Ramos (cell line): ENCODE measurements at regions not wholly inside any gene's neighbourhood (a gene's known extent, or its start where the extent isn't known, plus 50 kb on each side); places are given as distances from the start of the nearest gene placed in this dataset.

Experiments
- in situ Hi-C: fragments of 300-500 bp; cut with MboI; formaldehyde crosslinking; loops from one replicate; pipeline ENCODE4 v1.14.3; 2022; ENCODE audit warnings: low sequenced_read_pairs; ENCODE audit not compliant: unreplicated experiment

DNA sequence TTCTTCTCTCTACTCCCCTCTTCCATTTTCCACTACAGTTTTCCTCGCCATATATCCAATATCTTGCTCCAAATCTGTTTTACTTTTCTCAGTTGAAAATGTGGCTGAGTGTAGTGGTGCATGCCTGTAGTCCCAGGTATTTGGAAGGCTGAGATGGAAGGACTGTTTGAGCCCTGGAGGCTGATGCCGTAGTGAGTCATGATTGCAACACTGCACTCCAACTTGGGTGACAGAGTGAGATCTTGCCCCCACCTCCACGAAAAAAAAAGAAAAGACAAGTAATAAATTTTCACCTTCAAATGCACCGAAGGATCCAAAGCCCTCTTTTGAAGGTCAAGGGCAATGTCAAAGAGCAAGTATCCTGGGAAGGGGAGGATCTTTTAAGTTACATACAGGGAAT is 592.3 kb downstream of the TMEM114 start:
- in situ Hi-C loops = no loop called here

DNA sequence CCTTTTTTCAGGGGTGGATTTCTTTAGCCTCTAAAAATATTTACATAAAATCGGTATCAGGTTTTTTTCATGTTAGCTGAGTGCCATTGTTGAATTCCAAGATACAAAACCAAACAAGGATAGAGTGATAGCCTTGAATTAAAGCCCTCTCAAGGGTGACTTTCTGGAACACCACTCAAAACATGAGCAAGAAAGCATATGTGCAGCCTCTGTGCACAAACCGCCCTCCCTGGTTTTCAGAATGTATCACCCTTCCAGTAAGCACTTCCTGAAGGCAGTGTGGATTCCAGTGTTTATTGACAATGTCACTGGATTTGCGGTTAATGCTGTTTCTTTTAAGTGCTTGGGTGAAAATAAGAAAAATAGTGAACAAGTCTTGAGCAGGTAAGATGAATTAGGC is 597.7 kb downstream of the TMEM114 start:
- in situ Hi-C loops = no loop called here

DNA sequence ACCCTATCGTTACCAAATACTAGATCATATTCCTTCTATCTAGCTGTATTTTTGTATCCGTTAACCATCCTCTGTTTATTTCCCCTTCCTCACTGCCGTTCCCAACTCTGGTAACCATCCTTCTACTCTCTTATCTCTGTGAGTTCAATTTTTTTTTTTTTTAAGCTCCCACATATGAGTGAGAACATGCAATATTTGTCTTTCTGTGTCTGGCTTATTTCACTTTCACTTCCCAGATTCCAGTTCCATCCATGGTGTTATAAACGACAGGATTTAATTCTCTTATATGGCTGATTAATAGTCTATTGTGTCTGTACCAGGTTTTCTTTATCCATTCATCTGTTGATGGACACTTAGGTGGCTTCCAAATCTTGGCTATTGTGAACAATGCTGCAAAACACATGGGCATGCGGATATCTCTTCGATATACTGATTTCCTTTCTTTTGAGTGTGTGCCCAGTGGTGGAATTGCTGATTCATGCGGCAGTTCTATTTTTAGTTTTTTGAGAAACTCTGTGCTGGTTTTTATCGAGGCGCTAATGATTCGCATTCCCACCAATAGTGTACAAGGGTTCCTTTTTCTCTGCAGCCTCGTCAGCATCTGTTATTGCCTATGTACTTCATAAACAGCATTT is 599.6 kb downstream of the TMEM114 start:
- in situ Hi-C loops = no loop called here

DNA sequence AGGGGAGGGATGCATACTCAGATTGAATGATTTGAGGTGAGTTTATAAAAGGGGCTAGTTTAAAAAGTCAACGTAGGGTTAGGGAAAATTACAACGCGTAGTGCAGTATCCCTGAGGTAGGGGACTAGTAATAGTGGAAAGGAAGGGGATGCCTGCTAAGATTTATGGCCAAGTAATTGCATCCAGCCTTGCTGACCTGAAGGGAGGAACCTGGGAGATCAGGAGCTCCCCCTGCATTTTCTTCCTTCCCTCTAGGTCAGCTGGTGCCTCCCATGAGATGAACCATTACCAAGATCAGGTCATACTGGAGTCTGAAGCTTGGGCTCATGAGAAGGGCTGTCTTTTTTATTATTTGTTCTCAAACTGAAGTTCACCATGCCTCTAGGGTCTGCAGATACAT is 606.6 kb downstream of the TMEM114 start:
- in situ Hi-C loops = no loop called here

DNA sequence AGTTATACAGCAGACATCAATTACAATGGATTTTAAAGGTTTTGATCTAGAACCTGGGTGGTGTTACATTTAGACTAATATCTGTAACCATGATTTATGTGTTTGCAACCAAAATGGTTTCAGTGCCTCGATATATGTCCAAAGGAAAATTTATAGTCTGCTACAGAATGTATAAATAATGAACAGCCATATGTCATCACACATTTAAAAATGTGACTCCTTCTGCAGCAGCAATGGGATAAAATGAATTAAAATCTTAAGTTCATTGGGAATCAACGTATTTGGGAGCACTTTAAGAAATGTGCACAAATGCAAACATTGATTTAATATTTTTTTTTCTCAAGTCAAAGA is 610.2 kb downstream of the TMEM114 start:
- in situ Hi-C loops = no loop called here

DNA sequence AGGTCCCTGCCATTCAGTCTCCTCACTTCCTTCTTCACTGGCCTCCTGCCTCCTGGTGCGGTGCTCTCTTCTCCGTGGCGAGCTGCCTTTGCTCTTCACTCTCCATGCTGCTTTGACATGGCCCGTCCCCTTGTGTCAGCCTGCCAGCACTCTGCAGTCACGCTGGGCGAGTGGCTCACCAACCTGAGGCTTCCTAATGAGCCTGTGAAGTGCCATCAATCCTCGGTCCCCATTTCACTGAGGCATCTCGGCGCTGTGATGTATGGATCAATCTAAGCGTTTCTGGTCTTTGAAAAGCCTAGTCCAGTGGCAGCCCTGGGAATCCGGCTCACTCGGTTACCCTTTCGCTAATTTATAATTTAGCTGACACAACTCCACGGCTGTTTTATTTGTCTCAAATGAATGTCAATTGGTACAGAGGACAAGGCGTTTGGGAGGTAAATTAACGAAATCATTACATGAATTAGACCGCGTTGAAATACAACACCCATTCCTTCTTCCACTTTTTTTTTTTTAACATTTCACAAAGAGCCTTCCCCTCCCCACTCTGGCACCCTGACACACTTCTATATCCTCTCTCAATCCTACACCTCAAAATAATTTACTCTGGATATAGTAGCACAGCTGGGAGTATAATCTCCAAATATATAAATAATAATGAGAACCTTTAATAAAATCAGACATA is 610.7 kb downstream of the TMEM114 start:
- in situ Hi-C loops = no loop called here

DNA sequence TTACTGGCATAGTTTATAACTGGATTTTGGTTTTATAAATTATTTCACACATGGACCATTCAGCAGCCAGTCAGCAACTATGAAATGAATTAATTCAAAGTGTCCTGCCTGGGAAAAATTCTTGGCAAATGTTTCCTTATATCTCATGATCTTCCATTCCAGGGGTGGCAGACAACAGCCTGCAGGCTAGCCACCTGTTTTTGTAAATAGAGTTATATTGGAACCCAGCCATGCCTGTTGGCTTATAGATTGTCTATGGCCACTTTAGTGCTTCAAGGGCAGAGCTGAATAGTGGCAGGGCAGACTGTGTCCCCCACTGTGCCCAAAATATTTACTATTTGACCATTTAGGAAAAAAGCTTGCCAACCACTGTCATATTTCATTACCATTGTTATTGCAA is 613.7 kb downstream of the TMEM114 start:
- in situ Hi-C loops = no loop called here

DNA sequence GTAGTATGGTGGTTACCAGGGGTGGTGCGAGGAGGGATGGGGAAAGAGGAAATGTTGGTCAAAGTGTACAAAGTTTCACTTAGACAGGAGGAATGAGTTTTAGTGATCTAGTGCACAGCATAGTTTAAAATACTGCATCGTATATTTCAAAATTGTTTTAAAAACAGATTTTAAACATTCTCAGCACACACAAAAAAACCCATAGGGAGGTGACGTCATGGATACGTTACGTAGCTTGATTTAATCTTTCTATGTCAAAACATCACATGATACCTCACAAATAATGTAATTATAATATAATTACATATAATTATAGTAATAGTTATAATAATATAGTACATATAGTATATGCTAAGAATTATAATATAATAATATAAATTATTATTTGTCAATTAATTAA is 614.2 kb downstream of the TMEM114 start:
- in situ Hi-C loops = no loop called here

DNA sequence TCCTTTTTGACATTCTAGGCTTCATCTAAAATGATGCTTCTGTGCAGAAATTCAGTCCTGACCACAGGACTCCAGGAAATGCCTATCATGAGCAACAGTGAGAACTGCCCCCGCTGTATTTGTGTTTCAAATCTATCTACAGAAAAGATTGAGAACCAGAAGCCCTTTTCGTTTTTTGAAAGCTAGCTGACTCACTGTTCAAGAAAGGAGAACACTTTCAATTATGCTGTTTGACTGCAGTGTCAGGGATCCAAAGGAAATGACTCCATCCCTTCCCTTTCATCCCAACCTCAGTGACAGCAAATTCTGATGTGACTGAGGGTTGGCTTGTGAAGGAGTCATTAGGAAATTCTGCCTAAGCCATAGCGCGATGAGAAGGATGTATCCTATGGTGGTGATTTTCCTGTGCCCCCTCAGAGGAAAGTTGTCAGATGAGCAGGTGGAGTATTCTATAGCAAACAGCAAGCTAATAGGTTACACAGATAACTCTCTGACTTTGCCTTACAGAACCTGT is 622.3 kb downstream of the TMEM114 start:
- in situ Hi-C loops = no loop called here

DNA sequence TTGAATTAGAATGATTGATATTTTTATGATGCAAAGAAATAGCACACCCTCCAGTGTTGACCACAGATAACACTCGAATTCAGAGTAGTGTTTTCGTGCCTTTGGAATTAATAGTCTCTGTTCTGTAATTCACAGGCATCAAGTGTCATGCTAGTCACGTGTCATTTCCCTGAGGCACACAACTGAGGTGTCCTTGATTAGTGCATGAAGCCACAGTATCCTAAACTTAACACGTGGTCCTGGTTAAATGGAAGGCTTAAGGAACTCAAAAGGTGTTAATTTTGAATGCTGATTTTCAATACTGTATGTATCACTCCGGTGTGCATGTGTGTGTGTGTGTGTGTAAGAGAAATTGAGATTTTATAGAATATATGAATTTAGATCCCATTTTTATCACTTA is 625.6 kb downstream of the TMEM114 start:
- in situ Hi-C loops = no loop called here

DNA sequence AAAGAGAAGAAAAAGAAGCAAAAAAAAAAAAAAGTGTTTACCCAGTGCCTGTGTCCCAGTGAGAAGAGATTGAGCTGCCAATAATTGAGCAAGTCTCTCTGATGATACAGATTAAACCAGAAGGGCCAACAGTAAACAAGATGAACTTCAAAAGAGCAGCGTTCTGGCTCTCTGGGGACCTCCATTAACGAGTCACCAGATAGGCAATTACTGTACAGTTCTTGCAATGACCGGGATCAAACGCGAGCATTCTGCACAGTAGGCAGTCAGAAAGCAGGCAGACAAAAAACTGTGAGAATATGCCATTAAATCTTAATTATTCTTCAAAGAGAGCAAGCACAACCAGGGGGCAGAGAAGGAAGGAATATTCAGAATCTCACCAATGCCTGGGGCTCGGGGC is 626.1 kb downstream of the TMEM114 start:
- in situ Hi-C loops = no loop called here

DNA sequence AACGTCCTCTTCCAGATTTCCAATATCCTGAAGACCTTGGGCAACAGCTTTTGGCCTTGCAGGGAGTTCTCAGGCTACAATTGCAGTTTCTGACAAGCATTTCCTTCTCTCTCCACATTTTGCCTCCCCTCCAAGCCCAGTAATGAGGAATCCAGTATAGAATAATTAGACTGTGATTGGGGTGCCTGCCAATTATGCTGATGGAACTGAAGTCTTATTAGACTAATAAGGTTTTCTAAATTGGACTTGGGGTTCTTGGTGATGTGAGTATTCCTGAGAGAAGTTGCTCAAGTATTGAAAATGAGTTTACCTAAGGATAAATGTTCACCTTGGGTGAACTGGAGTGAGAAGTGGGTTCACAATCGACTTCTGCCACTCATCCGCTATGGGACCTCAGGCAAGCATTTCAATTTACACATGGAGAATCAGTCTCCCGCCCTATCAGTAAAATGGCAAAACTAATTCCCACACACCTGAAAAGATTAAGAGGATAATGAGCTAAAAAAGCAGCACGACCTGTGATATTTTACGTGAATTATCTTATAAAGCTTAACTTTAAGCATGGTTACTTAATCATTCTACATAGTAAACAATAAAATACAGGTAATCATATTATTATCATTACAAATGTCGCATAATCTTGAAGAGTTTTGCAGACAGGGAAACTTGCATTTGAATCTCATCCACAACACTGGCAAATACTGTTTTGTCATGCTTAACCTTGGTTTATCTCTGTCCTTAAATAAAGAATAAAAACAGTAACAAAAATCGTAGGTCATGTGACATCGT is 628.0 kb downstream of the TMEM114 start:
- in situ Hi-C loops = no loop called here

DNA sequence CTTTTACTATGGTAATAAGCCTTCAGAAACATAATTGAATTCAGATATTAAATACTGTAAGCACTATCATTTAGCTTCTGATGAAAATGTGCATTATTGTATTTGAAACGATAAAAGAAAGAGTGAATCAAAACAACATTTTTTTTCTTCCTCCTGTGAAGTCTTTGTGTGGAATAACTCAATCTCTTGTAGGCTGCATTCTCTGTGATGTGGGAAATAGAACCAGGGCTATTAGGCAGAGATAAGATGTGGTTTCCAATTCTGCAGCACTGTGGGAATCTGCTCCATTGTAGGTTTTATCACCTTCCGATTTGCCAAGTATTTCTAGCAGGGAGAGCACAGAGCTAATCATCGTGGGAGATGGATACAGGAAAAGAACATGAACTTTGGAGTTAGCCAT is 624.5 kb downstream of the RBFOX1 start:
- in situ Hi-C loops = no loop called here

DNA sequence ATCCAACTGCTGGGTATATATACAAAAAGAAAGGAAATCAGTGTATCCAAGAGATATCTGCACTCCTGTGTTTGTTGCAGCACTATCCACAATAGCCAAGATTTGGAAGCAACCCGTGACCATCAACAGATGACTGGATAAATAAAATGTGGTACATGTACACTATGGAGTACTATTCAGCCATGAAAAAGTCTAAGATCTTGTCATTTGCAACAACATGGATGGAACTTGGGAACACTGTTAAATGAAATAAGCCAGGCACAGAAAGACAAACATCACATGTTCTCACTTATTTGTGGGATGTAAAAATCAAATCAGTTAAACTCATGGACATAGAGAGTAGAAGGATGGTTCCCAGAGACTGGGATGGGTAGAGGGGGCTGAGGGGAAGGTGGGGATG is 620.7 kb downstream of the RBFOX1 start:
- in situ Hi-C loops = no loop called here

DNA sequence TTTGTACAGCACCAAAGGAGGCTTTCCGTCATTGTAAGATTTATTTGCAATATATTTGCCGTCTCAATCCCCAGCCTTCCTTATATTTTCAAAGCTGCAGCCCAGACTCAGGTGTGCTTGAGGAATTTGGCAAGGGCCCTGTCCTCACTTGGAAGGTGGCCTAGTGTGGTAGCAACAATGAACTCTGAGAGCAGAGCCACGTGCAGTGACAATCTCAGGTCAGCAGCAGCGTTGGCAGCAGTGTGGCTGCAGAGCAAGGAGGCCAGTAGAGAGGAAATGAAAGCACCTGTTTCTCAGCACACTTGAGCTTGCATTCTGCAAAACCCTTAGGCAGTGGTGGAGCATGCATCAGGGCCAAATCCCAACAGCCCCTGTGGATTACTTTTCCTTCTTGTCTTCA is 613.5 kb downstream of the RBFOX1 start:
- in situ Hi-C loops = no loop called here

DNA sequence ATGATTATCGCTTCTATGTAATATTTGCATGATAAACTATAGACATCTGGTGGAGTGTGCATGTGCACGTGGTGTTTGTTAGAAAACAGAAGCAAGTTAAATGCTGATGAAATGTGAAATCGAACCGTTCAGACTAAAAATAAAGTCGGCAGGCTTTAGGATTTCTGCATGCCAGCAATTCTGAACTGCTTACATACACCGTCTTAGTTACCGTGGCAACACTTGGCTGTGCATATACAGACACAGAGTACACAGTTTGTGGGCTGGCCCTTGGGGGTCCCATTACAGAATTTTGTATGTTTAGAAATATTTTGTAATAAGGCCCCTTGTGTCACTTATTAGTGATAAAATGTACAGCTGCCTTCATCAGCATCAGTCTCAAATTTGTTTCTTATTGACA is 605.5 kb downstream of the RBFOX1 start:
- in situ Hi-C loops = no loop called here

DNA sequence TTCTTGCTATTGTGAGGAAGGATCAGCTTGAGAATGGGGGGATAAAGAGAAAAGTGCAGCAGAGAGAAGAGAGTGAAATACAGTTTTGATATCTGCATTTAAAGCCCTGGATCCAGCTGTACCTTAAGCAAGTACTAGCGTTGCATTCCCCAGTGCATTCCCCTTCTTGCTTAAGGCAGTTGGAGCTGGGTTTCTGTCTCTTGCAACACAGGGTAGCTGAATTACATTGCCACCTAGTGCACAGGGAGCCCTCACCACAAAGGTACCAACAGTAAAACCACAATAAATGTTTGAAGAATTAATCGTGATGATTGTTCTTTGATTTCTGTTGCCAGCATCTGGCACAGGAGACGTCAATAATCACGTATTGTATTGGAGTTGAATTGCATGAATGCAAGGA is 588.7 kb downstream of the RBFOX1 start:
- in situ Hi-C loops = no loop called here

DNA sequence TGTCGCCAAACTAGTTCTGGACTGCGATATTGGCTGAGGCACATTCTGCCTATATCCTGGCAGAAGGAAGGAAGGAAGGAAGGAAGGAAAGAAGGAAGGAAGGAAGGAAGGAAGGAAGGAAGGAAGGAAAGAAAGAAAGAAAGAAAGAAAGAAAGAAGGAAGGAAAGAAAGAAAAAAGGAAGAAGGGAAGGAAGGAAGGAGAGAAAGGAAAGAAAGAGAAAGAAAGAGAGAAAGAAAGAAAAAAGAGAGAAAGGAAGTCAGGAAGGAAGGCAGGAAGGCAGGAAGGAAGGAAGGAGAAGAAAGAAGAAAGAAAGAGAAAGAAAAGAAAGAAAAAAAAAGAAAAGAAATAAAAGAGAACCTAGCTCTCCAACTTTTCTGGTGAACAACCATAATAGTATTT is 587.1 kb downstream of the RBFOX1 start:
- in situ Hi-C loops = no loop called here

DNA sequence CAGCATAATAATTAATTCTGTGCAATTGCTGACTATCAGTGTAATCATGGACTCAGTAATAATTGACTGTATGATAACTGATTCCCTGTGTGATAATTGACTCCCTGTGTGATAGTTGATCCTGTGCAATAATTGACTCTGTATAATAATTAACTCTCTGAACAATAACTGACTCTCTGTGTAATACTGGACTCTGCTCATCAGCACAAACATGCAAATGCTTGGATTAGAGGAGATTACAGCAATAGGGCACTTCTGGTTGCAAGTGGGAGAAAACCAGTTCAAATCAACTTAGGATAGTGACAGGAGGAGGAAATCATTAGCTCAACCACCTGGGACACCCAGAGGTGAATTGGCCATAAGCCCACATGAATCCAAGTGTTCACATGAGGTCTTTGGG is 582.1 kb downstream of the RBFOX1 start:
- in situ Hi-C loops = no loop called here

DNA sequence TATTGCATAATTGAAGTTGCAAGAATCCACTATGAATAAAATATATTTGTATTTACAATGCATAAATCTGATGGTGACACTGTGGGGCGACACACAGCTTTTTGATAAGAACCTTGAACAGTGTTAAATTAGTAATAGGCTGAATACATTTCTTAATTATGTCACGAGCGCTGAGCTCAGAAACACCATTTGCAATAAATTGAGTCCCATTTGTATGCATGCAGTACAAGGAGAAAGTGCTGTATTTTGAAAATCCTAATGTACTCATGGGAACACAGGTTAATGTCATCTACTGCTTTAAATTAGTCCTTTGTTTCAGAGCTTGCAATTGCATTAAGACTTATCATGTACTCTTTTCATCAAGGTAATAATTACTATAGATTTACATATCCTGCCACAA is 579.5 kb downstream of the RBFOX1 start:
- in situ Hi-C loops = no loop called here

DNA sequence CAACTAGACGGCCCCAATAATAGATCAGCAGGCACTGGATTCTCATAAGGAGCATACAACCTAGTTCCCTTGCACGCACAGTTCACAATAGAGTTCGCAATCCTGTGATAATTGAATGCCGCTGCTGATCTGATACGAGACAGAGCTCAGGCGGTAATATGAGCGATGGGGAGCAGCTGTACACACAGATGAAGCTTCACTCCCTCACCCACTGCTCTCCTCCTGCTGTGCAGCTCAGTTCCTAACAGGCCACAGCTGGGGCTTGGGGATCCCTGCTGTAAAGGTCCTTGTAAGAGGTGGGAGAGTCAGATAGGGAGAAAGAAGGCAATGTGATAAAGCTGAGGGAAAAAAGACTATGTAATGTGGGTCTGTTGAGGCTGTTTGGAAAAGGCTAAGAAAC is 577.5 kb downstream of the RBFOX1 start:
- in situ Hi-C loops = no loop called here
